GM10248 (cell line): ENCODE measurements at regions not wholly inside any gene's neighbourhood (a gene's known extent, or its start where the extent isn't known, plus 50 kb on each side); places are given as distances from the start of the nearest gene placed in this dataset.

ENCODE experiments used
- CTCF ChIA-PET: fragments of 300-600 bp; sonication (Branson Sonifier 250); formaldehyde crosslinking; extraction: SDS; loops from one replicate; lab custom pipeline; 2021; ENCODE audit warnings: antibody characterized with exemption; lab: Yijun Ruan, JAX
- POLR2A ChIA-PET: fragments of 350-650 bp; sonication (Branson Sonifier 250); formaldehyde crosslinking; extraction: SDS; loops from one replicate; lab custom pipeline; 2020; ENCODE audit warnings: antibody characterized with exemption; lab: Yijun Ruan, JAX
- DNase-seq: peaks from one replicate; pipeline ENCODE4 v3.0.0; 2012; ENCODE audit errors: extremely low spot score
- TF ChIP-seq, protein P1 (sequence below): IDR thresholded peaks from 2 replicates; pipeline ENCODE4 v1.5.1; 2012; ENCODE audit warnings: mild to moderate bottlenecking, low read depth; ENCODE audit errors: extremely low read depth, missing control alignments, control extremely low read depth

DNA sequence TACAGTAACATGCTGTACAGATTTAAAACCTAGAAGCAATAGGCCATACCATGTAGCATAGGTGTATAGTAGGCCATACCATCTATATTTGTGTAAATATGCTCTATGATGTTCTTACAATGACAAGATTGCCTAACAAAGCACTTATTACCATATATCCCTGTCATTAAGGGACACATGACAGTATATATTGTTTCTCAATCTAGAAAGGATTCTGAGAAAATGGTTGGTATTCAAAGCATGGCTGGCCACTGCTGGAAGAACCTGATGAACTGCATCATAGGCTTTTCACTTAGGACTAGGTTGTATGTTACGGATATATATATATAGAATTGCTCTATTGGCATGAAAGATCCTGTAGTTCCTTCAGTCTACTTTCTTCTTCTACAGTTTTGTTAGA is 125.2 kb upstream of the SLC38A2 start:
- ChIA-PET CTCF (interaction anchor here (1.1 to 1.3 kb wide), 2 partner anchors 18 to 24 kb away, joined by 3 to 4 read pairs; no protein-coding TSS in a partner anchor), POLR2A (no interaction called here)
- TF ChIP-seq, protein P1, sequence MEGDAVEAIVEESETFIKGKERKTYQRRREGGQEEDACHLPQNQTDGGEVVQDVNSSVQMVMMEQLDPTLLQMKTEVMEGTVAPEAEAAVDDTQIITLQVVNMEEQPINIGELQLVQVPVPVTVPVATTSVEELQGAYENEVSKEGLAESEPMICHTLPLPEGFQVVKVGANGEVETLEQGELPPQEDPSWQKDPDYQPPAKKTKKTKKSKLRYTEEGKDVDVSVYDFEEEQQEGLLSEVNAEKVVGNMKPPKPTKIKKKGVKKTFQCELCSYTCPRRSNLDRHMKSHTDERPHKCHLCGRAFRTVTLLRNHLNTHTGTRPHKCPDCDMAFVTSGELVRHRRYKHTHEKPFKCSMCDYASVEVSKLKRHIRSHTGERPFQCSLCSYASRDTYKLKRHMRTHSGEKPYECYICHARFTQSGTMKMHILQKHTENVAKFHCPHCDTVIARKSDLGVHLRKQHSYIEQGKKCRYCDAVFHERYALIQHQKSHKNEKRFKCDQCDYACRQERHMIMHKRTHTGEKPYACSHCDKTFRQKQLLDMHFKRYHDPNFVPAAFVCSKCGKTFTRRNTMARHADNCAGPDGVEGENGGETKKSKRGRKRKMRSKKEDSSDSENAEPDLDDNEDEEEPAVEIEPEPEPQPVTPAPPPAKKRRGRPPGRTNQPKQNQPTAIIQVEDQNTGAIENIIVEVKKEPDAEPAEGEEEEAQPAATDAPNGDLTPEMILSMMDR: no peak
- no peak for DNase-seq

GRCh38 chr12:46494424-46494823 is 121.9 kb upstream of the SLC38A2 start:
- ChIA-PET CTCF (interaction anchor here (1.0 kb wide), 1 partner anchor 11 kb away, joined by 3 read pairs; no protein-coding TSS in a partner anchor), POLR2A (no interaction called here)
- TF ChIP-seq, protein P1: no peak
- no peak for DNase-seq

DNA sequence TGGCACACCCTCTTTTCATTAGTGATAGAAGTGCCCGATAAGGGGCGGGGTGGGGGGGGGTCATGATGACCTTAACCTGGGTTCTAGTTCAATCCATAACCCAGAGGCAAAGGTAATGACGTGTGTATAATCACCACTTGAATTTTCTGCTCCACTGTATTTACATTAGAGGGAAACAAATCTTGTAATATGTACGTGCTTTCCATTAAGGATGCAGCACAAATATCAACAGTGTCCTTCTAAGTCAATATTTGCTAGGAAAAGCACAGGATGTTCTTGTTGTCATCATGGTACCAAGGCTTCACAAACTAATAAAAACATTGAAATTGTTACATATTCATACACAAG is 121.2 kb upstream of the SLC38A2 start:
- TF ChIP-seq, protein P1: no peak
- ChIA-PET POLR2A (no interaction called here), CTCF (interaction anchor here (1.0 to 2.0 kb wide), 2 partner anchors 10 to 18 kb away, joined by 3 to 5 read pairs; no protein-coding TSS in a partner anchor)
- DNase-seq: no peak

- CTCF ChIA-PET: interaction anchor here (2.0 kb wide), 1 partner anchor 18 kb away, joined by 5 read pairs; no protein-coding TSS in a partner anchor
- TF ChIP-seq, protein P1: no peak
- POLR2A ChIA-PET: no interaction called here
- DNase-seq: no peak
These were observed 120.7 kb upstream of the SLC38A2 start for GRCh38 chr12:46493150-46493833.

DNA sequence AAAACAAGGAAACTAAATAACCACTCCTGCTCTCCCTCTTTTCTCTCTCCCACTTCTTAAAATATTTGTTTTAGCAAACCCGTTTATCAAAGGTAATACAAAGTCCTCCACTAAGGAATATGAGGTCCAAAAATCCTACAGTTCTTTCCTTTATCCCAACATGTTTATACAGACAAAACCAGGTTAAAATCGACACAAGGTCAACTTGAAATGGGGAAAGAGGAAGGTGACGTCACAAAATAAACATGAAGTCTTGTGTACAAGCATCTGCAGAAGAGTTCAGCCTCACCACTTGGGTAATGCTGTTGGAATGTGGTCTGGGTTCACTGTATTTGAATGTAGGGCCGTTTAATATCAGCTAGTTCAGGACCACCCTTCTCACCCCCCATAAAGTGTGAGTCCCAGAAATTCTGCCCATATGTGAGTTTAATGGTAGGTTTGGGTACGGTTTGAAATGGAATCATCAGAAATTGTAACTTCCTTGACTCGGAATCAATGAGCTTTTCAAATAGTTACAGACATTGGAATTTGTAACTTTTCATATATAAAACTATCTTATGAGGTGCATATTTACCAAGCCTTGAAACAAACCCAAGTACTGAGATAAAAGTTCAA is 120.0 kb upstream of the SLC38A2 start:
- DNase-seq: no peak
- TF ChIP-seq, protein P1: no peak
- POLR2A ChIA-PET: no interaction called here
- CTCF ChIA-PET: interaction anchor here (0.8 to 2.0 kb wide), 4 partner anchors 9 to 18 kb away, joined by 3 to 5 read pairs (median 4); no protein-coding TSS in a partner anchor

GRCh38 chr12:46491548-46491947 is 119.0 kb upstream of the SLC38A2 start:
- no peak for DNase-seq
- ChIA-PET CTCF (interaction anchor here (1.2 kb wide), 1 partner anchor 19 kb away, joined by 4 read pairs; no protein-coding TSS in a partner anchor), POLR2A (no interaction called here)
- TF ChIP-seq, protein P1: no peak
